Keratinocyte (primary cell): ENCODE measurements at regions not wholly inside any gene's neighbourhood (a gene's known extent, or its start where the extent isn't known, plus 50 kb on each side); places are given as distances from the start of the nearest gene placed in this dataset.

Experiments
- DNase-seq: peaks from one replicate; pipeline ENCODE4 v3.0.0-alpha.2; 2011; ENCODE audit warnings: low read depth, missing footprints, low spot score
- FAIRE-seq: peaks from 2 replicates; lab custom pipeline; 2011; peaks lifted over from hg19 to GRCh38; lab: Jason Lieb, UNC
- H2AFZ ChIP-seq: 2 replicates; pipeline ENCODE4 v1.6.0; 2012; ENCODE audit warnings: low read length, control low read depth, inconsistent platforms; ENCODE audit not compliant: control insufficient read depth
- H3K27ac ChIP-seq: 2 replicates; pipeline ENCODE4 v1.5.1; 2011; ENCODE audit warnings: low read length; ENCODE audit not compliant: control insufficient read depth, insufficient read depth
- H3K27me3 ChIP-seq: 3 replicates; pipeline ENCODE4 v1.6.0; 2011; ENCODE audit warnings: low read length; ENCODE audit not compliant: control insufficient read depth, insufficient read depth; ENCODE audit errors: extremely low read depth
- H3K36me3 ChIP-seq, 2 experiments: 2 replicates in 1 of 2; 3 replicates in 1 of 2; pipeline ENCODE4 v1.5.1; 2011; ENCODE audit warnings: low read length in 2 of 2, mild to moderate bottlenecking in 1 of 2; ENCODE audit not compliant: control insufficient read depth in 2 of 2, insufficient read depth in 2 of 2; ENCODE audit errors: extremely low read depth in 1 of 2
- H3K4me1 ChIP-seq: 3 replicates; pipeline ENCODE4 v1.5.1; 2011; ENCODE audit warnings: low read length; ENCODE audit not compliant: control insufficient read depth, insufficient read depth; ENCODE audit errors: extremely low read depth
- H3K4me2 ChIP-seq: 3 replicates; pipeline ENCODE4 v1.6.0; 2011; ENCODE audit warnings: low read depth, low read length; ENCODE audit not compliant: control insufficient read depth, insufficient read depth; ENCODE audit errors: extremely low read depth
- H3K4me3 ChIP-seq, 3 experiments: fragments of 200-600 bp in 1 of 3; sonication (generic) in 1 of 3; 2 replicates in 2 of 3; 3 replicates in 1 of 3; pipeline ENCODE4 v1.5.1; 2011 to 2016; ENCODE audit warnings: low read length in 3 of 3, mild to moderate bottlenecking in 3 of 3, control low read depth in 2 of 3, inconsistent platforms in 1 of 3, low read depth in 1 of 3, mixed read lengths in 1 of 3, mixed run types in 1 of 3, moderate library complexity in 1 of 3; ENCODE audit not compliant: control insufficient read depth in 2 of 3, insufficient read depth in 2 of 3; ENCODE audit errors: extremely low read depth in 1 of 3
- H3K79me2 ChIP-seq: 2 replicates; pipeline ENCODE4 v1.6.0; 2012; ENCODE audit warnings: low read length; ENCODE audit not compliant: control insufficient read depth, insufficient read depth
- H3K9ac ChIP-seq: 3 replicates; pipeline ENCODE4 v1.6.0; 2011; ENCODE audit warnings: low read length; ENCODE audit not compliant: control insufficient read depth, insufficient read depth; ENCODE audit errors: extremely low read depth
- H3K9me1 ChIP-seq: 3 replicates; pipeline ENCODE4 v1.6.0; 2011; ENCODE audit warnings: low read length; ENCODE audit not compliant: control insufficient read depth, insufficient read depth; ENCODE audit errors: extremely low read depth
- H3K9me3 ChIP-seq: 2 replicates; pipeline ENCODE4 v1.5.1; 2012; ENCODE audit warnings: low read depth, low read length; ENCODE audit not compliant: control insufficient read depth
- H4K20me1 ChIP-seq: 3 replicates; pipeline ENCODE4 v1.6.0; 2011; ENCODE audit warnings: low read length; ENCODE audit not compliant: control insufficient read depth, insufficient read depth; ENCODE audit errors: extremely low read depth
- EZH2 ChIP-seq: IDR thresholded peaks from one replicate; pipeline ENCODE4 v1.6.1; 2012; ENCODE audit warnings: inconsistent platforms, mild to moderate bottlenecking, low read length, moderate library complexity
- dilution Hi-C: fragments of 300-500 bp; cut with MboI; formaldehyde crosslinking; loops from one replicate; pipeline ENCODE4 v1.7.0; 2020; ENCODE audit warnings: low sequenced_read_pairs; ENCODE audit not compliant: extremely low pct_ligation_motif_present
- TF ChIP-seq, protein P1 (sequence below), 3 experiments: IDR thresholded peaks in 1 of 3; conservative IDR thresholded peaks in 1 of 3; optimal IDR thresholded peaks in 1 of 3; 2 replicates in 2 of 3; 3 replicates in 1 of 3; pipeline versions ENCODE3 to v1.5.1; 2011; ENCODE audit warnings: low read length in 3 of 3, mild to moderate bottlenecking in 3 of 3, moderate library complexity in 2 of 3, control low read depth in 1 of 3, inconsistent platforms in 1 of 3; ENCODE audit not compliant: insufficient read depth in 2 of 3; ENCODE audit errors: extremely low read depth in 1 of 3

GRCh38 chr2:228334180-228334579, 152.7 kb upstream of the SPHKAP start:
- DNase-seq (no peak), FAIRE-seq (no peak)
- Histone ChIP-seq H3K4me1 (no peaks in the 10 kb centered on the region), H3K4me2 (no peak overlapping the region), H3K9ac (no peak overlapping the region), H3K4me3 (no peak overlapping the region), H3K27me3 (no peaks in the 10 kb centered on the region), H3K27ac (no peak overlapping the region), H3K9me1 (no peaks in the 10 kb centered on the region), H2AFZ (no peak overlapping the region), H4K20me1 (no peaks in the 10 kb centered on the region), H3K36me3 (no peaks in the 10 kb centered on the region), H3K79me2 (no peaks in the 10 kb centered on the region), H3K9me3 (no peaks in the 10 kb centered on the region)
- TF ChIP-seq, protein P1, sequence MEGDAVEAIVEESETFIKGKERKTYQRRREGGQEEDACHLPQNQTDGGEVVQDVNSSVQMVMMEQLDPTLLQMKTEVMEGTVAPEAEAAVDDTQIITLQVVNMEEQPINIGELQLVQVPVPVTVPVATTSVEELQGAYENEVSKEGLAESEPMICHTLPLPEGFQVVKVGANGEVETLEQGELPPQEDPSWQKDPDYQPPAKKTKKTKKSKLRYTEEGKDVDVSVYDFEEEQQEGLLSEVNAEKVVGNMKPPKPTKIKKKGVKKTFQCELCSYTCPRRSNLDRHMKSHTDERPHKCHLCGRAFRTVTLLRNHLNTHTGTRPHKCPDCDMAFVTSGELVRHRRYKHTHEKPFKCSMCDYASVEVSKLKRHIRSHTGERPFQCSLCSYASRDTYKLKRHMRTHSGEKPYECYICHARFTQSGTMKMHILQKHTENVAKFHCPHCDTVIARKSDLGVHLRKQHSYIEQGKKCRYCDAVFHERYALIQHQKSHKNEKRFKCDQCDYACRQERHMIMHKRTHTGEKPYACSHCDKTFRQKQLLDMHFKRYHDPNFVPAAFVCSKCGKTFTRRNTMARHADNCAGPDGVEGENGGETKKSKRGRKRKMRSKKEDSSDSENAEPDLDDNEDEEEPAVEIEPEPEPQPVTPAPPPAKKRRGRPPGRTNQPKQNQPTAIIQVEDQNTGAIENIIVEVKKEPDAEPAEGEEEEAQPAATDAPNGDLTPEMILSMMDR (optimal IDR thresholded peaks at IDR 0.05 in 1 of 3, IDR thresholded peaks at IDR 0.05 in 1 of 3, conservative IDR thresholded peaks at IDR 0.05 in 1 of 3; ENCODE audit: extremely low read depth in 1 of 3, insufficient read depth in 2 of 3, low read length in 3 of 3) = no peak
- TF ChIP-seq EZH2 = no peak
- dilution Hi-C loops = no loop called here

GRCh38 chr2:228329282-228329681, 147.8 kb upstream of the SPHKAP start:
- Histone ChIP-seq H3K27me3 (no peaks in the 10 kb centered on the region), H3K27ac (no peak overlapping the region), H3K79me2 (no peaks in the 10 kb centered on the region), H3K36me3 (no peaks in the 10 kb centered on the region), H4K20me1 (no peaks in the 10 kb centered on the region), H3K4me1 (no peaks in the 10 kb centered on the region), H3K9me1 (no peaks in the 10 kb centered on the region), H3K9me3 (no peaks in the 10 kb centered on the region), H3K9ac (no peak overlapping the region), H3K4me3 (no peak overlapping the region), H2AFZ (no peak overlapping the region), H3K4me2 (no peak overlapping the region)
- FAIRE-seq (no peak), DNase-seq (no peak)
- dilution Hi-C loops = no loop called here
- TF ChIP-seq EZH2 = no peak
- TF ChIP-seq, protein P1 (optimal IDR thresholded peaks at IDR 0.05 in 1 of 3, IDR thresholded peaks at IDR 0.05 in 1 of 3, conservative IDR thresholded peaks at IDR 0.05 in 1 of 3; ENCODE audit: extremely low read depth in 1 of 3, insufficient read depth in 2 of 3, low read length in 3 of 3) = no peak
